ENCODE measurements at regions not wholly inside any gene's neighbourhood (a gene's known extent, or its start where the extent isn't known, plus 50 kb on each side); places are given as distances from the start of the nearest gene placed in this dataset.
"Not testable (repeated sequence)": the region's sequence is repeated elsewhere in the genome, so short reads cannot be mapped to it uniquely, and the experiment has no call there.

GRCh38 chr5:153258469-153258868, 232.0 kb upstream of the GRIA1 start:
- TF ChIP-seq CTCF (IDR thresholded peaks at IDR 0.05; ENCODE audit: low read depth, low read length, missing control alignments), result no peak
- in situ Hi-C loops (cut with HindIII; ENCODE audit: low pct_ligation_motif_present, low sequenced_read_pairs), result no loop called here
- H3K4me3 ChIP-seq (ENCODE audit: low read depth, low read length), result no peak overlapping the region
- H3K36me3 ChIP-seq (replicated peaks), result no peaks in the 10 kb centered on the region
- DNase-seq, result no peak
- no peaks in the 10 kb centered on the region for H3K27me3 ChIP-seq (replicated peaks)
- no peak overlapping the region for H3K27ac ChIP-seq

GRCh38 chr5:153267506-153267905, 223.0 kb upstream of the GRIA1 start:
- in situ Hi-C loops (cut with HindIII; ENCODE audit: low pct_ligation_motif_present, low sequenced_read_pairs), result no loop called here
- no peak overlapping the region for H3K4me3 ChIP-seq (ENCODE audit: low read depth, low read length)
- DNase-seq, result no peak
- TF ChIP-seq CTCF (IDR thresholded peaks at IDR 0.05; ENCODE audit: low read depth, low read length, missing control alignments), result no peak
- no peaks in the 10 kb centered on the region for H3K36me3 ChIP-seq (replicated peaks)
- no peak overlapping the region for H3K27ac ChIP-seq
- no peaks in the 10 kb centered on the region for H3K27me3 ChIP-seq (replicated peaks)

GRCh38 chr5:153275695-153276094, 214.8 kb upstream of the GRIA1 start:
- in situ Hi-C loops (cut with HindIII; ENCODE audit: low pct_ligation_motif_present, low sequenced_read_pairs), result no loop called here
- DNase-seq, result no peak

GRCh38 chr5:153276151-153276550, 214.3 kb upstream of the GRIA1 start:
- TF ChIP-seq CTCF (IDR thresholded peaks at IDR 0.05; ENCODE audit: low read depth, low read length, missing control alignments), result no peak
- no peak overlapping the region for H3K27ac ChIP-seq
- H3K27me3 ChIP-seq (replicated peaks), result no peaks in the 10 kb centered on the region
- peak; percentile 2 for DNase-seq
- no peak overlapping the region for H3K4me3 ChIP-seq (ENCODE audit: low read depth, low read length)
- in situ Hi-C loops (cut with HindIII; ENCODE audit: low pct_ligation_motif_present, low sequenced_read_pairs), result no loop called here
- no peaks in the 10 kb centered on the region for H3K36me3 ChIP-seq (replicated peaks)

More at GRCh38 chr5:153275695-153276094, 214.8 kb upstream of the GRIA1 start:
- no peak overlapping the region for H3K27ac ChIP-seq
- no peaks in the 10 kb centered on the region for H3K27me3 ChIP-seq (replicated peaks)
- no peaks in the 10 kb centered on the region for H3K36me3 ChIP-seq (replicated peaks)
- TF ChIP-seq CTCF (IDR thresholded peaks at IDR 0.05; ENCODE audit: low read depth, low read length, missing control alignments), result no peak
- H3K4me3 ChIP-seq (ENCODE audit: low read depth, low read length), result no peak overlapping the region

- in situ Hi-C loops (cut with HindIII; ENCODE audit: low pct_ligation_motif_present, low sequenced_read_pairs); H3K27me3 ChIP-seq (replicated peaks); H3K36me3 ChIP-seq (replicated peaks); DNase-seq; H3K27ac ChIP-seq; H3K4me3 ChIP-seq (ENCODE audit: low read depth, low read length): not testable (repeated sequence)
Measured at GRCh38 chr5:153296251-153296844, 194.1 kb upstream of the GRIA1 start.

GRCh38 chr5:153299891-153300290, 190.6 kb upstream of the GRIA1 start:
- Histone ChIP-seq H3K27me3 (replicated peaks) (no peaks in the 10 kb centered on the region), H3K27ac (no peak overlapping the region), H3K4me3 (ENCODE audit: low read depth, low read length) (no peak overlapping the region), H3K36me3 (replicated peaks) (no peaks in the 10 kb centered on the region)
- in situ Hi-C loops (cut with HindIII; ENCODE audit: low pct_ligation_motif_present, low sequenced_read_pairs), result no loop called here
- DNase-seq, result no peak
- no peak for TF ChIP-seq CTCF (IDR thresholded peaks at IDR 0.05; ENCODE audit: low read depth, low read length, missing control alignments)

All from brain microvascular endothelial cell (primary cell).